ENCODE measurements at regions not wholly inside any gene's neighbourhood (a gene's known extent, or its start where the extent isn't known, plus 50 kb on each side); places are given as distances from the start of the nearest gene placed in this dataset.

DNA sequence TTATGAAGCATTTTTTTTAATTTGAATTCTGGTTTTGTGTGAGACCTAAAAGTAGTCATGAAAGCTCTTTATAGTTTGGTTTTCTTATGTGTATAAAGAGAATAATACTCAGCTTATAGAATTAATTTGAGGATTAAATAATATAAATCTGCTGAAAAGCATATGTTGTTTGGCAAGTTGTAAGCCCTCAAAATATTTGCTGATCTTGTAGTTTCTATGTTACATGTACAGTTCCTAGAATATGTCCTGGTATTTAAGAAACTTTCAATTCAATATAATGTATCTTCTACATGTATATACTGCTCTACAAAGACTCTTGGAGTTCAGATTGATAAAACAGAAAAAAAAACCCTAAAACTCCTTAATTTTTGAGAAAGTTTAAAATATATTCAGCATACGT lies 605.5 kb upstream of the FAM98A start:
- no peak overlapping the region for H3K27ac Mint-ChIP-seq (ENCODE audit: unreplicated experiment)
- TF ChIP-seq CTCF (IDR thresholded peaks at IDR 0.05), result no peak

GRCh38 chr2:34201099-34201498 lies 602.0 kb upstream of the FAM98A start:
- Mint-ChIP-seq H3K36me3 (ENCODE audit: low read depth) (no peaks in the 10 kb centered on the region), H3K9me3 (ENCODE audit: low read depth) (peaks cover 3% of the 10 kb centered on the region), H3K27me3 (ENCODE audit: low read depth) (peaks cover 7% of the 10 kb centered on the region), H3K4me1 (ENCODE audit: low read depth) (no peaks in the 10 kb centered on the region), H3K4me3 (ENCODE audit: unreplicated experiment) (no peak overlapping the region), H3K27ac (ENCODE audit: unreplicated experiment) (no peak overlapping the region)
- TF ChIP-seq CTCF (IDR thresholded peaks at IDR 0.05), result no peak
- DNase-seq (ENCODE audit: low spot score), result no peak

More for the DNA sequence above, 605.5 kb upstream of the FAM98A start:
- peaks cover 24% of the 10 kb centered on the region for H3K9me3 Mint-ChIP-seq (ENCODE audit: low read depth)
- no peak for DNase-seq (ENCODE audit: low spot score)
- no peaks in the 10 kb centered on the region for H3K4me1 Mint-ChIP-seq (ENCODE audit: low read depth)
- H3K36me3 Mint-ChIP-seq (ENCODE audit: low read depth), result no peaks in the 10 kb centered on the region
- no peak overlapping the region for H3K4me3 Mint-ChIP-seq (ENCODE audit: unreplicated experiment)
- H3K27me3 Mint-ChIP-seq (ENCODE audit: low read depth), result peaks cover 1% of the 10 kb centered on the region

DNA sequence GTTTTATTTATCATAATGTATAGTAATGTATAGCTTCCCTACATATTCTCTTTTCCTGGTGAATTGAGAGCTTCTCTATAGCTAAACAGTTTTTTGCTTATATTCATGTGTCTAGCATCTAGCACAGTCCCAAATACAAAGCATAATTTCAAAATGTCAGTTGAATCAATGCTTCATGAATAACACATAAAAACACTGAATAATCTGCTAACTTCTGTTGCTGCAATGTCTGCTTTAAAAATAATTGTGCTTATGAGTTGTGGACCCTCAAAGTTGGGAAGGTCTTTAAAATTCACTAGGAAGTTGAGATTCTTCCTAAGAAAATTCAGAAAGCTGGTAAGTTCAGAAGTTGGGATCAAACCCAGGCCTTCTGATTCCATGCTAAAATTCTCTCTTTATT lies 600.9 kb upstream of the FAM98A start:
- Mint-ChIP-seq H3K9me3 (ENCODE audit: low read depth) (peaks cover 3% of the 10 kb centered on the region), H3K27ac (ENCODE audit: unreplicated experiment) (no peak overlapping the region), H3K27me3 (ENCODE audit: low read depth) (peaks cover 12% of the 10 kb centered on the region), H3K36me3 (ENCODE audit: low read depth) (no peaks in the 10 kb centered on the region), H3K4me1 (ENCODE audit: low read depth) (no peaks in the 10 kb centered on the region), H3K4me3 (ENCODE audit: unreplicated experiment) (no peak overlapping the region)
- no peak for TF ChIP-seq CTCF (IDR thresholded peaks at IDR 0.05)
- DNase-seq (ENCODE audit: low spot score), result no peak

DNA sequence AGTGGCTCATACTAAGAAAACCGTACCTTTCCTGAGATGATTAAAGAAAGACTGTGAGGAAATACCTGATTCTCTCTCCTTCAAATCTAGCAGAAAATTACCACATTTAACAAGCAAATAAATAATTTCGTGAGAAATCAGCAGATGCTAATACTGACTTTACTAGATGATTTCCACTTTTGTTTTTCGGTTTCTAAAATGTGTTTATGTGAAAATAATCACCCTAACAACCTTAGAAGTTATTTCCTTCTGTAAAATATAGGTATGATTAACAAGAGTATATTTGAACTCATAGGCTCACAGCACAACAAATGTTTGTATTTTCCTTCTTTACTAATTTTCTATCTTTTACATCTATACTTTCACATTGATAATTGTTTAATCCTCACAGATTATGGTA lies 594.1 kb upstream of the FAM98A start:
- no peak overlapping the region for H3K27ac Mint-ChIP-seq (ENCODE audit: unreplicated experiment)

GRCh38 chr2:34188464-34189303 lies 589.6 kb upstream of the FAM98A start:
- peaks cover 11% of the 10 kb centered on the region for H3K27me3 Mint-ChIP-seq (ENCODE audit: low read depth)
- H3K4me3 Mint-ChIP-seq (ENCODE audit: unreplicated experiment), result no peak overlapping the region
- no peak for DNase-seq (ENCODE audit: low spot score)
- H3K4me1 Mint-ChIP-seq (ENCODE audit: low read depth), result no peaks in the 10 kb centered on the region
- H3K27ac Mint-ChIP-seq (ENCODE audit: unreplicated experiment), result no peak overlapping the region
- TF ChIP-seq CTCF (IDR thresholded peaks at IDR 0.05), result no peak
- peaks cover 2% of the 10 kb centered on the region for H3K9me3 Mint-ChIP-seq (ENCODE audit: low read depth)
- H3K36me3 Mint-ChIP-seq (ENCODE audit: low read depth), result no peaks in the 10 kb centered on the region

More for the DNA sequence above, 594.1 kb upstream of the FAM98A start:
- no peak for TF ChIP-seq CTCF (IDR thresholded peaks at IDR 0.05)
- Mint-ChIP-seq H3K27me3 (ENCODE audit: low read depth) (peaks cover 20% of the 10 kb centered on the region), H3K36me3 (ENCODE audit: low read depth) (no peaks in the 10 kb centered on the region), H3K4me3 (ENCODE audit: unreplicated experiment) (no peak overlapping the region), H3K9me3 (ENCODE audit: low read depth) (peaks cover 5% of the 10 kb centered on the region), H3K4me1 (ENCODE audit: low read depth) (no peaks in the 10 kb centered on the region)
- DNase-seq (ENCODE audit: low spot score), result no peak
